ENCODE measurements at regions not wholly inside any gene's neighbourhood (a gene's known extent, or its start where the extent isn't known, plus 50 kb on each side); places are given as distances from the start of the nearest gene placed in this dataset.

- DNase-seq (ENCODE audit: low spot score), result no peak
These were observed 73.4 kb upstream of the ATL2 start for GRCh38 chr2:38450509-38450908.

- no peak for DNase-seq (ENCODE audit: low spot score)
These were observed 71.8 kb upstream of the ATL2 start for GRCh38 chr2:38448692-38449410.

- no peak for DNase-seq (ENCODE audit: low spot score)
These were observed 70.0 kb upstream of the ATL2 start for GRCh38 chr2:38446906-38447561.

- DNase-seq (ENCODE audit: low spot score), result no peak
These were observed 69.3 kb upstream of the ATL2 start for GRCh38 chr2:38446418-38446817.

GRCh38 chr2:38444247-38444646 is 67.2 kb upstream of the ATL2 start:
- no peak for DNase-seq (ENCODE audit: low spot score)

GRCh38 chr2:38442643-38443541 is 65.8 kb upstream of the ATL2 start:
- DNase-seq (ENCODE audit: low spot score), result no peak

- no peak for DNase-seq (ENCODE audit: low spot score)
These were observed 64.3 kb upstream of the ATL2 start for GRCh38 chr2:38441346-38441745.

GRCh38 chr2:38440655-38441054 is 63.6 kb upstream of the ATL2 start:
- no peak for DNase-seq (ENCODE audit: low spot score)

- DNase-seq (ENCODE audit: low spot score), result no peak
These were observed 62.8 kb upstream of the ATL2 start for GRCh38 chr2:38439863-38440262.

GRCh38 chr2:38438883-38439612 is 62.0 kb upstream of the ATL2 start:
- DNase-seq (ENCODE audit: low spot score), result no peak

GRCh38 chr2:38438133-38438882 is 61.2 kb upstream of the ATL2 start:
- DNase-seq (ENCODE audit: low spot score), result peak; percentile 67

GRCh38 chr2:38436227-38436664 is 59.2 kb upstream of the ATL2 start:
- no peak for DNase-seq (ENCODE audit: low spot score)

GRCh38 chr2:38435775-38436174 is 58.7 kb upstream of the ATL2 start:
- no peak for DNase-seq (ENCODE audit: low spot score)

GRCh38 chr2:38434595-38434994 is 57.5 kb upstream of the ATL2 start:
- no peak for DNase-seq (ENCODE audit: low spot score)

GRCh38 chr2:38433607-38433975 is 56.5 kb upstream of the ATL2 start:
- no peak for DNase-seq (ENCODE audit: low spot score)

- DNase-seq (ENCODE audit: low spot score), result no peak
These were observed 55.9 kb upstream of the ATL2 start for GRCh38 chr2:38432820-38433606.

GRCh38 chr2:38430597-38431207 is 53.6 kb upstream of the ATL2 start:
- DNase-seq (ENCODE audit: low spot score), result no peak

GRCh38 chr2:38430196-38430595 is 53.1 kb upstream of the ATL2 start:
- DNase-seq (ENCODE audit: low spot score), result no peak

- DNase-seq (ENCODE audit: low spot score), result no peak
These were observed 50.9 kb upstream of the ATL2 start for GRCh38 chr2:38427936-38428335.

GRCh38 chr2:38427054-38427453 is 50.0 kb upstream of the ATL2 start:
- DNase-seq (ENCODE audit: low spot score), result no peak
